D721Med (cell line): ENCODE measurements at regions not wholly inside any gene's neighbourhood (a gene's known extent, or its start where the extent isn't known, plus 50 kb on each side); places are given as distances from the start of the nearest gene placed in this dataset.

Source experiments
- DNase-seq: peaks from one replicate; pipeline ENCODE4 v3.0.0; 2011; ENCODE audit warnings: low spot score; ENCODE audit not compliant: insufficient read length
- FAIRE-seq: peaks from 2 replicates; lab custom pipeline; 2011; peaks lifted over from hg19 to GRCh38; lab: Jason Lieb, UNC
- CTCF ChIP-seq: IDR thresholded peaks from 2 replicates; pipeline ENCODE4 v1.5.1; 2012; ENCODE audit warnings: mild to moderate bottlenecking, control low read depth; ENCODE audit not compliant: insufficient read depth; ENCODE audit errors: missing control alignments

- FAIRE-seq (no peak), DNase-seq (no peak)
- TF ChIP-seq CTCF = no peak
Observed at GRCh38 chr16:9556949-9557665, 465.7 kb downstream of the HAPSTR1 start.

GRCh38 chr16:9557713-9558112 is 466.3 kb downstream of the HAPSTR1 start:
- DNase-seq (no peak), FAIRE-seq (no peak)
- no peak for TF ChIP-seq CTCF

GRCh38 chr16:9566099-9566498 is 474.7 kb downstream of the HAPSTR1 start:
- DNase-seq (no peak), FAIRE-seq (no peak)
- no peak for TF ChIP-seq CTCF

GRCh38 chr16:9567666-9568065 is 476.2 kb downstream of the HAPSTR1 start:
- FAIRE-seq (no peak), DNase-seq (no peak)
- TF ChIP-seq CTCF = no peak

- TF ChIP-seq CTCF = no peak
- FAIRE-seq = no peak
- DNase-seq = no peak
Observed at GRCh38 chr16:9568261-9568660, 476.8 kb downstream of the HAPSTR1 start.

- no peak for TF ChIP-seq CTCF
- FAIRE-seq = no peak
- DNase-seq = no peak
Observed at GRCh38 chr16:9570521-9570920, 479.1 kb downstream of the HAPSTR1 start.

GRCh38 chr16:9578459-9578858 is 487.0 kb downstream of the HAPSTR1 start:
- FAIRE-seq (no peak), DNase-seq (no peak)
- no peak for TF ChIP-seq CTCF
